Duodenal mucosa (tissue), 2 donors: ENCODE measurements at regions not wholly inside any gene's neighbourhood (a gene's known extent, or its start where the extent isn't known, plus 50 kb on each side); places are given as distances from the start of the nearest gene placed in this dataset.
"Not testable (repeated sequence)": the region's sequence is repeated elsewhere in the genome, so short reads cannot be mapped to it uniquely, and the experiment has no call there.

Source experiments
- H3K27ac ChIP-seq: one replicate; pipeline ENCODE4 v1.7.0; 2013; ENCODE audit warnings: low read depth, low read length
- H3K27me3 ChIP-seq, 2 donors: one replicate each; pipeline ENCODE4 v1.7.0; 2013; ENCODE audit warnings: low read length in 2 of 2, control low read depth in 1 of 2; ENCODE audit not compliant: insufficient read depth in 2 of 2, control insufficient read depth in 1 of 2
- H3K36me3 ChIP-seq, 2 donors: one replicate each; pipeline ENCODE4 v1.7.0; 2013; ENCODE audit warnings: low read length in 2 of 2, control low read depth in 1 of 2; ENCODE audit not compliant: insufficient read depth in 2 of 2, control insufficient read depth in 1 of 2
- H3K4me1 ChIP-seq, 2 donors: one replicate each; pipeline ENCODE4 v1.7.0; 2013; ENCODE audit warnings: low read length in 2 of 2, control low read depth in 1 of 2; ENCODE audit not compliant: insufficient read depth in 2 of 2, control insufficient read depth in 1 of 2
- H3K4me3 ChIP-seq, 2 donors: one replicate each; pipeline ENCODE4 v1.7.0; 2013; ENCODE audit warnings: low read length in 2 of 2, low read depth in 1 of 2
- H3K9ac ChIP-seq, 2 donors: one replicate each; pipeline ENCODE4 v1.7.0; 2013; ENCODE audit warnings: low read length in 2 of 2, low read depth in 1 of 2
- H3K9me3 ChIP-seq, 2 donors: one replicate each; pipeline ENCODE4 v1.7.0; 2013; ENCODE audit warnings: low read length in 2 of 2, control low read depth in 1 of 2; ENCODE audit not compliant: control insufficient read depth in 1 of 2

- peaks cover 2 to 12% of the 10 kb centered on the region in 2 donors for H3K9me3 ChIP-seq
- no peak overlapping the region for H3K9ac ChIP-seq
- no peaks in the 10 kb centered on the region for H3K36me3 ChIP-seq
- no peak overlapping the region for H3K4me3 ChIP-seq
- H3K27me3 ChIP-seq, result no peaks in the 10 kb centered on the region
- H3K27ac ChIP-seq, result no peak overlapping the region
- H3K4me1 ChIP-seq, result no peaks in the 10 kb centered on the region
Observed at GRCh38 chr4:19159874-19160273, 1091.8 kb upstream of the SLIT2 start.

GRCh38 chr4:19158107-19158809 is 1093.4 kb upstream of the SLIT2 start:
- H3K27me3 ChIP-seq, result no peaks in the 10 kb centered on the region
- peaks cover 2 to 6% of the 10 kb centered on the region in 2 donors for H3K9me3 ChIP-seq
- H3K9ac ChIP-seq, result no peak overlapping the region
- no peaks in the 10 kb centered on the region for H3K4me1 ChIP-seq
- H3K27ac ChIP-seq, result no peak overlapping the region
- no peaks in the 10 kb centered on the region for H3K36me3 ChIP-seq
- no peak overlapping the region for H3K4me3 ChIP-seq

- Histone ChIP-seq H3K4me3 (no peak overlapping the region), H3K27ac (no peak overlapping the region), H3K9ac (no peak overlapping the region), H3K27me3 (no peaks in the 10 kb centered on the region), H3K9me3 (peaks cover 2 to 6% of the 10 kb centered on the region in 2 donors), H3K4me1 (no peaks in the 10 kb centered on the region), H3K36me3 (no peaks in the 10 kb centered on the region)
Observed at GRCh38 chr4:19156786-19157185, 1094.9 kb upstream of the SLIT2 start.

GRCh38 chr4:19155568-19155967 is 1096.1 kb upstream of the SLIT2 start:
- Histone ChIP-seq H3K27me3 (no peaks in the 10 kb centered on the region), H3K4me1 (no peaks in the 10 kb centered on the region), H3K4me3 (no peak overlapping the region), H3K9me3 (peaks cover under 1 to 6% of the 10 kb centered on the region in 2 donors), H3K27ac (no peak overlapping the region), H3K36me3 (no peaks in the 10 kb centered on the region), H3K9ac (no peak overlapping the region)

- not testable (repeated sequence) for H3K4me1 ChIP-seq, H3K9ac ChIP-seq, H3K36me3 ChIP-seq, H3K4me3 ChIP-seq, H3K27me3 ChIP-seq, H3K9me3 ChIP-seq, H3K27ac ChIP-seq
Observed at GRCh38 chr4:19154267-19154666, 1097.4 kb upstream of the SLIT2 start.

GRCh38 chr4:19152264-19152663 is 1099.4 kb upstream of the SLIT2 start:
- Histone ChIP-seq H3K9ac (no peak overlapping the region), H3K27ac (no peak overlapping the region), H3K36me3 (no peaks in the 10 kb centered on the region), H3K9me3 (peaks cover 4 to 6% of the 10 kb centered on the region in 2 donors), H3K4me3 (no peak overlapping the region), H3K4me1 (no peaks in the 10 kb centered on the region), H3K27me3 (no peaks in the 10 kb centered on the region)

- Histone ChIP-seq H3K27me3 (no peaks in the 10 kb centered on the region), H3K4me3 (no peak overlapping the region), H3K27ac (no peak overlapping the region), H3K9me3 (peaks cover 4 to 6% of the 10 kb centered on the region in 2 donors), H3K4me1 (no peaks in the 10 kb centered on the region), H3K36me3 (no peaks in the 10 kb centered on the region), H3K9ac (no peak overlapping the region)
Observed at GRCh38 chr4:19151684-19152083, 1100.0 kb upstream of the SLIT2 start.

- Histone ChIP-seq H3K4me3 (no peak overlapping the region), H3K27me3 (no peaks in the 10 kb centered on the region), H3K36me3 (no peaks in the 10 kb centered on the region), H3K27ac (no peak overlapping the region), H3K9me3 (peaks cover 0 to 6% of the 10 kb centered on the region in 2 donors), H3K9ac (no peak overlapping the region), H3K4me1 (no peaks in the 10 kb centered on the region)
Observed at GRCh38 chr4:19146038-19146437, 1105.7 kb upstream of the SLIT2 start.

GRCh38 chr4:19135895-19136633 is 1114.5 kb upstream of the LCORL start:
- no peak overlapping the region for H3K4me3 ChIP-seq
- H3K9ac ChIP-seq, result no peak overlapping the region
- no peaks in the 10 kb centered on the region for H3K36me3 ChIP-seq
- H3K27ac ChIP-seq, result no peak overlapping the region
- no peaks in the 10 kb centered on the region for H3K27me3 ChIP-seq
- H3K9me3 ChIP-seq, result no peaks in the 10 kb centered on the region
- H3K4me1 ChIP-seq, result no peaks in the 10 kb centered on the region

- Histone ChIP-seq H3K27me3 (no peaks in the 10 kb centered on the region), H3K9me3 (no peaks in the 10 kb centered on the region), H3K27ac (no peak overlapping the region), H3K36me3 (no peaks in the 10 kb centered on the region), H3K4me3 (no peak overlapping the region), H3K4me1 (no peaks in the 10 kb centered on the region), H3K9ac (no peak overlapping the region)
Observed at GRCh38 chr4:19134685-19135084, 1113.1 kb upstream of the LCORL start.
